ENCODE measurements at regions not wholly inside any gene's neighbourhood (a gene's known extent, or its start where the extent isn't known, plus 50 kb on each side); places are given as distances from the start of the nearest gene placed in this dataset.

GRCh38 chr2:40037303-40037702, 258.2 kb upstream of the THUMPD2 start:
- Histone ChIP-seq H3K9me3 (ENCODE audit: severe bottlenecking) (peaks cover 5% of the 10 kb centered on the region), H3K4me3 (ENCODE audit: severe bottlenecking) (no peak overlapping the region), H3K36me3 (ENCODE audit: low read depth) (no peaks in the 10 kb centered on the region), H3K27me3 (ENCODE audit: insufficient read depth, poor library complexity, severe bottlenecking) (no peaks in the 10 kb centered on the region), H3K4me1 (ENCODE audit: insufficient read depth, poor library complexity, severe bottlenecking) (peaks cover 13% of the 10 kb centered on the region), H3K27ac (ENCODE audit: poor library complexity, severe bottlenecking) (no peak overlapping the region)
- DNase-seq (ENCODE audit: low spot score) = no peak
- no peak for ATAC-seq (ENCODE audit: low read depth)
- TF ChIP-seq CTCF (IDR thresholded peaks at IDR 0.05; ENCODE audit: poor library complexity, severe bottlenecking) = no peak

GRCh38 chr2:40036241-40036640, 257.2 kb upstream of the THUMPD2 start:
- ATAC-seq (ENCODE audit: low read depth) = no peak
- Histone ChIP-seq H3K27ac (ENCODE audit: poor library complexity, severe bottlenecking) (no peak overlapping the region), H3K4me3 (ENCODE audit: severe bottlenecking) (no peak overlapping the region), H3K4me1 (ENCODE audit: insufficient read depth, poor library complexity, severe bottlenecking) (peaks cover 15% of the 10 kb centered on the region), H3K27me3 (ENCODE audit: insufficient read depth, poor library complexity, severe bottlenecking) (no peaks in the 10 kb centered on the region), H3K9me3 (ENCODE audit: severe bottlenecking) (peaks cover 5% of the 10 kb centered on the region), H3K36me3 (ENCODE audit: low read depth) (no peaks in the 10 kb centered on the region)
- DNase-seq (ENCODE audit: low spot score) = no peak
- no peak for TF ChIP-seq CTCF (IDR thresholded peaks at IDR 0.05; ENCODE audit: poor library complexity, severe bottlenecking)

DNA sequence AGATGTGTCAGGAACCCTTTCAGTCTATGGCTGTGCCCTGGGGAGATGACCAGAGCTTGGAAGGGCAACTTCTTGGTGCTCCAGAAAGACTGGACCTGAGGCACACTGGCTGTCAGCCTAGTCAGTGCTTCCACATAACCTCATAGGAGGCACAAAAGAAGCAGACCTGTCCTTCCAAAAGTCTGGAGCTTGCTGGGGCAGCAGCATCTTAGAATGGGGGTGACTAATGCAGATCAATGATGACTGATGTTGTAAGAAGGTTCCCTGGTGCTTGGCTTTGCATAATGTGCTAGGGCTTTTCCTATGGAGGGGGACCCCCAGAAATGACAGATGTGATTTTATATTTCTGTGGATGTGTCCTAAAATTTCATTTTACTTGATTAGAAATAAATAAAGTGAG, 255.7 kb upstream of the THUMPD2 start:
- Histone ChIP-seq H3K27me3 (ENCODE audit: insufficient read depth, poor library complexity, severe bottlenecking) (no peaks in the 10 kb centered on the region), H3K4me3 (ENCODE audit: severe bottlenecking) (no peak overlapping the region), H3K36me3 (ENCODE audit: low read depth) (no peaks in the 10 kb centered on the region), H3K4me1 (ENCODE audit: insufficient read depth, poor library complexity, severe bottlenecking) (peaks cover 15% of the 10 kb centered on the region), H3K9me3 (ENCODE audit: severe bottlenecking) (peaks cover 5% of the 10 kb centered on the region), H3K27ac (ENCODE audit: poor library complexity, severe bottlenecking) (peak overlapping the region; percentile 82)
- no peak for TF ChIP-seq CTCF (IDR thresholded peaks at IDR 0.05; ENCODE audit: poor library complexity, severe bottlenecking)
- DNase-seq (ENCODE audit: low spot score) (no peak), ATAC-seq (ENCODE audit: low read depth) (no peak)

GRCh38 chr2:40034198-40034597, 255.1 kb upstream of the THUMPD2 start:
- H3K27ac ChIP-seq (ENCODE audit: poor library complexity, severe bottlenecking) = peak overlapping the region; percentile 82
- H3K27me3 ChIP-seq (ENCODE audit: insufficient read depth, poor library complexity, severe bottlenecking) = no peaks in the 10 kb centered on the region
- no peaks in the 10 kb centered on the region for H3K36me3 ChIP-seq (ENCODE audit: low read depth)
- ATAC-seq (ENCODE audit: low read depth) = peak; percentile 28; the same call in 1 of the 3 replicates
- H3K4me1 ChIP-seq (ENCODE audit: insufficient read depth, poor library complexity, severe bottlenecking) = peaks cover 15% of the 10 kb centered on the region
- no peak for TF ChIP-seq CTCF (IDR thresholded peaks at IDR 0.05; ENCODE audit: poor library complexity, severe bottlenecking)
- peaks cover 5% of the 10 kb centered on the region for H3K9me3 ChIP-seq (ENCODE audit: severe bottlenecking)
- no peak for DNase-seq (ENCODE audit: low spot score)
- no peak overlapping the region for H3K4me3 ChIP-seq (ENCODE audit: severe bottlenecking)

- H3K27ac ChIP-seq (ENCODE audit: poor library complexity, severe bottlenecking) = peak overlapping the region; percentile 82
- peaks cover 15% of the 10 kb centered on the region for H3K4me1 ChIP-seq (ENCODE audit: insufficient read depth, poor library complexity, severe bottlenecking)
- no peak for TF ChIP-seq CTCF (IDR thresholded peaks at IDR 0.05; ENCODE audit: poor library complexity, severe bottlenecking)
- H3K27me3 ChIP-seq (ENCODE audit: insufficient read depth, poor library complexity, severe bottlenecking) = no peaks in the 10 kb centered on the region
- ATAC-seq (ENCODE audit: low read depth) = no peak
- H3K9me3 ChIP-seq (ENCODE audit: severe bottlenecking) = peaks cover 5% of the 10 kb centered on the region
- no peak overlapping the region for H3K4me3 ChIP-seq (ENCODE audit: severe bottlenecking)
- H3K36me3 ChIP-seq (ENCODE audit: low read depth) = no peaks in the 10 kb centered on the region
- no peak for DNase-seq (ENCODE audit: low spot score)
These were observed 254.7 kb upstream of the THUMPD2 start for GRCh38 chr2:40033781-40034180.
